SK-N-MC (cell line): ENCODE measurements at regions not wholly inside any gene's neighbourhood (a gene's known extent, or its start where the extent isn't known, plus 50 kb on each side); places are given as distances from the start of the nearest gene placed in this dataset.

ENCODE experiments used
- EZH2 ChIP-seq: fragments of 200-600 bp; sonication (generic); IDR thresholded peaks from one replicate; pipeline ENCODE4 v1.6.1; 2017; ENCODE audit warnings: antibody characterized with exemption
- POLR2AphosphoS5 ChIP-seq: IDR thresholded peaks from 2 replicates; pipeline ENCODE4 v1.6.1; 2012; ENCODE audit warnings: mild to moderate bottlenecking, low read depth, low read length, borderline replicate concordance

DNA sequence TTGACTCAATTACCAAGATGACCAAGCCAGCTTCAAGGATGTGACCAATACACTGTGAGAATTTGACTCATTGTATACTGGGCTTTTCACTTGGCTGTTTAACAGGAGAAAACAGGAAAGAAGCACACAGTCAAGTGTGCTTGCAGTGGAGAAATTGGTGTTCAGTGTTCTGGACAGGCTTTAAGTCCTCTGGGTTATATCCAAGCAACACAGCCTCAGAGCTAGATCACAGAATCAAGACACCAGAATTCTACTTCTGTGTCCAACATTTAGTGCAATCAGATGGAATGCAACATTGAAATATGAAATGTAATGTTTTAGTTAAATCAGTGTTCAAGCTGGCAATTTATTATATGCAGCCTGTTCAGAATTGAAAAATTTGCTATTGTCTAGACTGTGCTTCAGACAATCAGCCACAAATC lies 694.4 kb downstream of the LTN1 start:
- TF ChIP-seq POLR2AphosphoS5 (no peak), EZH2 (no peak)
